ENCODE measurements at regions not wholly inside any gene's neighbourhood (a gene's known extent, or its start where the extent isn't known, plus 50 kb on each side); places are given as distances from the start of the nearest gene placed in this dataset.

DNA sequence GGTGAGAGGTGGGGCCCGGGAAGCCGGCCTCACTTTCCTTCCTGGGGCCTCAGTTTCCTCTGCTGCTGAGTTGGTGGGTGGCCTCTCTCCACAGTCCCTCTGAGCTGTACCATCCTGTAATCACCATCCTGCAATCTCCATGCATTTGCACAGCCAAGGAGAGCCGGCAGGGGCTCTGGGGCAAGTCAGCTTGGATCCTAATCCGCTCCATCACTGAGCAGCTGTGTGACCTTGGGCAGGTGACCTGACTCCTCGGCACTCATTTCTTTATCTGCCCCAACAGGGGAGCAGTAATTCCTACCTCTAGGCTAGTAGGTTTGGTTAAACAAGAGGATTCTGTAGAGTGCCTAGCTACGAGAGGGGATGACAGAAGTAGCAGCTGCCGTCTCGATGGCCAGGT lies 88.2 kb upstream of the ZNF618 start:
- Mint-ChIP-seq H3K4me3 (no peak overlapping the region), H3K4me1 (no peaks in the 10 kb centered on the region), H3K9me3 (peaks cover 2 to 5% (median 3%) of the 10 kb centered on the region in 3 donors), H3K36me3 (no peaks in the 10 kb centered on the region), H3K27ac (peak overlapping the region in 1 of 3 donors; percentile 46), H3K27me3 (peaks cover 8% of the 10 kb centered on the region)

- Mint-ChIP-seq H3K27ac (no peak overlapping the region), H3K36me3 (no peaks in the 10 kb centered on the region), H3K27me3 (peaks cover 5% of the 10 kb centered on the region), H3K4me1 (no peaks in the 10 kb centered on the region), H3K9me3 (peaks cover 0 to 5% (median 1%) of the 10 kb centered on the region in 3 donors), H3K4me3 (no peak overlapping the region)
Observed at GRCh38 chr9:113788616-113789330, 87.3 kb upstream of the ZNF618 start.

- no peak overlapping the region for H3K4me3 Mint-ChIP-seq
- peaks cover 2% of the 10 kb centered on the region for H3K27me3 Mint-ChIP-seq
- H3K36me3 Mint-ChIP-seq: no peaks in the 10 kb centered on the region
- H3K9me3 Mint-ChIP-seq: peaks cover 0 to 5% (median 1%) of the 10 kb centered on the region in 3 donors
- peak overlapping the region in 1 of 3 donors; percentile 26 for H3K27ac Mint-ChIP-seq
- no peaks in the 10 kb centered on the region for H3K4me1 Mint-ChIP-seq
Observed at GRCh38 chr9:113790093-113790492, 86.0 kb upstream of the ZNF618 start.

GRCh38 chr9:113793558-113793957 lies 82.6 kb upstream of the ZNF618 start:
- Mint-ChIP-seq H3K27me3 (peaks cover 2% of the 10 kb centered on the region), H3K27ac (peak overlapping the region in 1 of 3 donors; percentile 54), H3K9me3 (peaks cover 0 to 5% (median 3%) of the 10 kb centered on the region in 3 donors), H3K36me3 (no peaks in the 10 kb centered on the region), H3K4me1 (no peaks in the 10 kb centered on the region), H3K4me3 (no peak overlapping the region)

GRCh38 chr9:113794721-113795120 lies 81.4 kb upstream of the ZNF618 start:
- peaks cover 0 to 5% (median 3%) of the 10 kb centered on the region in 3 donors for H3K9me3 Mint-ChIP-seq
- no peak overlapping the region for H3K4me3 Mint-ChIP-seq
- H3K27ac Mint-ChIP-seq: no peak overlapping the region
- no peaks in the 10 kb centered on the region for H3K4me1 Mint-ChIP-seq
- H3K36me3 Mint-ChIP-seq: no peaks in the 10 kb centered on the region
- H3K27me3 Mint-ChIP-seq: peaks cover 2% of the 10 kb centered on the region

GRCh38 chr9:113795811-113796392 lies 80.2 kb upstream of the ZNF618 start:
- peaks cover 0 to 5% (median 3%) of the 10 kb centered on the region in 3 donors for H3K9me3 Mint-ChIP-seq
- no peaks in the 10 kb centered on the region for H3K36me3 Mint-ChIP-seq
- no peak overlapping the region for H3K27ac Mint-ChIP-seq
- H3K27me3 Mint-ChIP-seq: peaks cover 2% of the 10 kb centered on the region
- H3K4me1 Mint-ChIP-seq: no peaks in the 10 kb centered on the region
- no peak overlapping the region for H3K4me3 Mint-ChIP-seq

- peaks cover 0 to 3% (median 0%) of the 10 kb centered on the region in 3 donors for H3K9me3 Mint-ChIP-seq
- H3K36me3 Mint-ChIP-seq: no peaks in the 10 kb centered on the region
- H3K27me3 Mint-ChIP-seq: peaks cover 6% of the 10 kb centered on the region
- peak overlapping the region in 1 of 4 donors; percentile 28 for H3K4me3 Mint-ChIP-seq
- H3K4me1 Mint-ChIP-seq: no peaks in the 10 kb centered on the region
- H3K27ac Mint-ChIP-seq: no peak overlapping the region
Observed at GRCh38 chr9:113796646-113797426, 79.3 kb upstream of the ZNF618 start.

DNA sequence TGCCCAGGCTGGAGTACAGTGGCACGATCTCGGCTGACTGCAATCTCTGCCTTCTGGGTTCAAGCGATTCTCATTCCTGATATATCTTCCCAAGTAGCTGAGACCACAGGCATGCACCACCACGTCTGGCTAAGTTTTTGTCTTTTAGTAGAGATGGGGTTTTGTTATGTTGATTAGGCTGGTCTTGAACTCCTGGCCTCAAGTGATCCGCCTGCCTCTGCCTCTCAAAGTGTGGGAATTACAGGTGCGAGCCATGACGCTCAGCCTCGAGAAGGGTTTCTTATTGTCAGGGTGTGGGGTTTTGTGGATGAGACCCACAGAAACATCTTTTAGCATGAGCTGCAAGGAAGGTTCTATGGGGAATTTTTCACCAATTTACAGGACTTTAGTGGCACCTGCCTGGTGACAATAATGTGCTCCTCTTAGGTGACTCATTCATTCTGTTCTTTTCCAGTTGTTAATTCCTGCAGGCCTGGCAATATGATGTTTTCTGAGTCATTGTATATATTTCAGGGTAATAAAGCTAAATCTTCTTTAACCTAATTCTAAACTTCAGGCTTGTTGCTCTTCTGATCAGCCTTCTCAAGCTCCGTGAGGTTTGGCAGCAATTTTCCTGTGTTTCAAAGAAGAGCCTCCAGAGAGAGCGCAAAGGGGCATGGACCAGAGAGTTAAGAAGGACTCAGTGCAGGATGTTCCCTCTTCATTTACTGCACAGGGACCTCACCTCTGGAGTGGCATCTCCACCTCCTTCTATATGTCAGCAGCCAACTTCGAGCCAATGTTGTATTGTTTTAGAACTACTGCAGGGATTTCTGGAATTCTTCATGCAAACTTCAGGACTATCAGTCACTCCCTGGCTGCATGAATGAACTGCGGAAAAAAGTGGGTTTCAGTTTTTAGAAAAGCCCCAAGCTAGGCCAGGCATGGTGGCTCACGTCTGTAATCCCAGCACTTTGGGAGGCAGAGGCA lies 77.8 kb upstream of the ZNF618 start:
- H3K9me3 Mint-ChIP-seq: peaks cover 0 to 3% (median 0%) of the 10 kb centered on the region in 3 donors
- peaks cover 0 to 1% (median 0%) of the 10 kb centered on the region in 3 donors for H3K4me1 Mint-ChIP-seq
- no peak overlapping the region for H3K27ac Mint-ChIP-seq
- no peak overlapping the region for H3K4me3 Mint-ChIP-seq
- H3K36me3 Mint-ChIP-seq: no peaks in the 10 kb centered on the region
- H3K27me3 Mint-ChIP-seq: peaks cover 6% of the 10 kb centered on the region

DNA sequence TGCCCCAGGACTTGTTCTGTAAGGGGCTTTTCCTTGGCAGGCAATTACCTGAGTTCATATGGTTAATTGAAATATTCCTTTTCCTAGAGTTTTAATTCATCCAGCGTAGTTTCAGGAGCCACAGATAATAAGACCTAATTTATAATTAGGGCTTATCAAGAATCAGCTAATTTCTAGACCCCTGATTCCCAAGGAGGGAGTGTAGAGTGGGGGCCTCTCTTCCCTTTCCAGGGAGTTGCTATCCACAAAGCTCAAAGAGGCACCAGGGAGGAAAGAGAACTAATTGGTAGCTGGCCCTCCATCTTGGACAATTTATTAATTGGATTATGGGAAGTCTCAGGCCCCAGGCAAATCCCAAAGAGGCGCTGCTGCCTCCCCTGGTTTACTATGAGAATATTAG lies 75.8 kb upstream of the ZNF618 start:
- Mint-ChIP-seq H3K36me3 (no peaks in the 10 kb centered on the region), H3K9me3 (peaks cover 0 to 3% (median 0%) of the 10 kb centered on the region in 3 donors), H3K27ac (peak overlapping the region in 1 of 3 donors; percentile 18), H3K4me1 (peaks cover 0 to 1% (median 0%) of the 10 kb centered on the region in 3 donors), H3K27me3 (peaks cover 6% of the 10 kb centered on the region), H3K4me3 (no peak overlapping the region)

DNA sequence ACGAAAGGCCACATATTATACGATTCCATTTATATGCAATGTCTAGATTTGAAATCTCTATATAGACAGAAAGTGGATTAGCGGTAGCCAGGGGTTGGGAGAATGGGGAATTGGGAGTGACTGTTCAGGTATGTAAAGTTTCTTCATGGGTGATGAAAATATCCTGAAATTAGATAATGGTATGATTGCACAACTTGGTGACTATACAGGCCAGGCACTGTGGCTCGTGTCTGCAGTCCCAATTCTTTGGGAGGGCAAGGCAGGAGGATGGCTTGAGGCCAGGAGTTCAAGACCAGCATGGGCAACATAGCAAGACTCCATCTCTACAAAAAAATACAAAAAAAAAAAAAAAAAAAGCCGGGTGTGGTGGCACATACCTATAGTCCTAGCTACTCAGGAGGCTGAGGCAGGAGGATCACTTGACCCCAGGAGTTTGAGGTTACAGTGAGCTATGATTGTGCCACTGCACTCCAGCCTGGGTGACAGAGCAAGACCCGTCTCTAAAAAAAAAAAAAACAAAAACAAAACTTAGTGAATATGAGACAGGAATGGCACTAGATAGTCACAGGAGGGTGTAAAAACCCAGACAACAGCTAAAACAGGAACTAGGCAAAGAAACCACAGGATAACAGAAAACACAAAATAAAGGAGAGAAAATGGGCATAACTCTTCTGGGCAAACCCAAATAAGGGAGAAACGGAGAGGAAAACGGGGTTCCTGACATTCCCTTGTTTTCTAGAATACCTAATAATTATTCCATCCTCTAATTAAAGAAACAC lies 72.1 kb upstream of the ZNF618 start:
- peaks cover 0 to 4% (median 0%) of the 10 kb centered on the region in 3 donors for H3K4me1 Mint-ChIP-seq
- no peaks in the 10 kb centered on the region for H3K36me3 Mint-ChIP-seq
- H3K4me3 Mint-ChIP-seq: no peak overlapping the region
- H3K9me3 Mint-ChIP-seq: no peaks in the 10 kb centered on the region
- peaks cover 5% of the 10 kb centered on the region for H3K27me3 Mint-ChIP-seq
- H3K27ac Mint-ChIP-seq: no peak overlapping the region

DNA sequence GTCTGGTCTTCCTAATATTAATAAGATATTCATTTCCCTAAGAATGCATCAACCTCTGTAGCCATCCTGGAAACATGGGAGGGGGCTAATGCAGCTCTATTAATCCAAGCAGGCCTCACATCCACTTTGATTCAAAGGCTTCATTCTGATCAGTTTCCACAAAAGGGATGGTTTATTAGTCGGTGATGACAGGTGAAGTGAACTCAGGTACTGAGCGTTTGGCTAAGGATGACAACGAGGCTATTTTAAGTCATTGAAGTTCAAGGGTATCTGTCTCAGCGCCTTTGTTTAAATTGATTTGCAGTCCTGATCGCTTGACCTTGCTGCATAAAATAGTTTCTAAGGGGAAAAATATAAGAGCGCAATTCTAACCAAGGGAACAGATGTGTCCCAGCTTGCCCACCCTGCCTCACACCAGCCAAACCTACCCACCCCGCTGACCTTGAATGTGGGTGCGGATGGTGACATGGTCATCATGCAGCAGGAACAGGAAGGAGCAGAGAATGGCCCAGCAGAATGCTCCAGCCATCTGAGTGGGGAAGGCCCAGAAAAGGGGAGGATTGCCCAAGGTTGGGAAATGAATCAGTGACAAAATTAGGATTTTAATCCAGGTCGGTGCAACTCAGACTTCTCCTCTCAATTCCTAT lies 70.5 kb upstream of the ZNF618 start:
- H3K27me3 Mint-ChIP-seq: peaks cover 5% of the 10 kb centered on the region
- H3K27ac Mint-ChIP-seq: no peak overlapping the region
- H3K4me3 Mint-ChIP-seq: no peak overlapping the region
- peaks cover 0 to 4% (median 0%) of the 10 kb centered on the region in 3 donors for H3K4me1 Mint-ChIP-seq
- H3K9me3 Mint-ChIP-seq: no peaks in the 10 kb centered on the region
- H3K36me3 Mint-ChIP-seq: no peaks in the 10 kb centered on the region

DNA sequence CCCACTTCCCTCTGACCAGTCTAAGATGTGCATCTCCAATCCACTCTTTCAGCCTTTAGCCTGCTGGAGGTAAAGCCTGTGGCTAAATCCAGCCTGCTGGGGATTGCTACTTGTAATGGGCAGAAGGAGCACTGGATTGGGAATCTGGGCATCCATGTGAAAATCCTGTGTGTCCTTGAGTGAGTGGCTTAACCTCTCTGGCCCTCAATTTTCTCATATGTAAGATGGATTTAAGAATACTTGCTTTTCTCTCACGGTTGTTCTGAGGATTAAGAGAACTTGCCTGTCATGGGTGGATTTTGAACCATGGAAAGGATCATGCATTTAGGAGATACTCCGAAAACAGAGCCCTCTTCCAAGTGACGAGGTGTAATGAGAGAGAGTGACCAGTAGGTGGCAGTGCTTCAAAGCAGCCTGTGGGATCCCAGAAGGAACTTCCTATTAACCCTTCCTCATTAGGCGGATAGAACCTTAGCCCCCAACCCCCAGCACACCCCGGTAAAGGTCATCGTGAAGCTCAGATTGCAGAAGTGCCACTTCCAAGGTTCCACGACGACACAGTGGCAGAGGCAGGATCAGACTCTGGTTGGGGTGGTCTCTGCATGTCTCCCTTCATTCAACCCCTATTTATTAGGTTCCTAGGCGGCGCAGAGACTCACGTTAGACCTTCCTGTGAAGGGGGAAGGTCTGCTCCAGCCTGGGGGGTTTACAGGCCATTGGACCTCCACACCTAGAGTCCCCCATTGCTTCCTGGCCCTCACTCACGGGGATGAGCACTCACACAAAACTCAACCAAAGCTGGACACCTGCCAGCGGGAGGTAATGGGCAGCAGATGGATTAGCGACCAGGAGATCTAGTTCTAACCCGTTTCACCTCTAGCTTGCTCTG lies 68.7 kb upstream of the ZNF618 start:
- Mint-ChIP-seq H3K36me3 (no peaks in the 10 kb centered on the region), H3K27me3 (peaks cover 5% of the 10 kb centered on the region), H3K4me3 (no peak overlapping the region), H3K9me3 (no peaks in the 10 kb centered on the region), H3K27ac (no peak overlapping the region), H3K4me1 (peaks cover 0 to 3% (median 0%) of the 10 kb centered on the region in 3 donors)
